ENCODE measurements at regions not wholly inside any gene's neighbourhood (a gene's known extent, or its start where the extent isn't known, plus 50 kb on each side); places are given as distances from the start of the nearest gene placed in this dataset.

GRCh38 chr5:135138116-135138850 is 104.3 kb upstream of the PITX1 start:
- Histone ChIP-seq H3K4me3 (ENCODE audit: low read depth in 2 of 2, low read length in 1 of 2) (no peak overlapping the region), H3K36me3 (replicated peaks in 1 of 2; ENCODE audit: control insufficient read depth in 1 of 2, insufficient read depth in 2 of 2, low read length in 1 of 2) (no peaks in the 10 kb centered on the region), H3K79me2 (ENCODE audit: insufficient read depth) (no peaks in the 10 kb centered on the region), H3K9ac (no peak overlapping the region), H3F3A (replicated peaks; ENCODE audit: insufficient read depth) (no peaks in the 10 kb centered on the region), H3K9me3 (no peaks in the 10 kb centered on the region), H2AFZ (ENCODE audit: low read depth) (no peak overlapping the region), H3K27ac (ENCODE audit: low read depth in 2 of 2, low read length in 1 of 2) (no peak overlapping the region), H3K27me3 (ENCODE audit: insufficient read depth) (no peaks in the 10 kb centered on the region), H3K9me2 (no peaks in the 10 kb centered on the region), H4K20me1 (ENCODE audit: insufficient read depth) (no peaks in the 10 kb centered on the region), H3K4me1 (ENCODE audit: control insufficient read depth in 1 of 2, insufficient read depth in 2 of 2, low read depth in 1 of 2, low read length in 1 of 2) (peaks cover 7 to 20% of the 10 kb centered on the region in 2 experiments; a peak in 2 of 4 replicates), H3K4me2 (no peak overlapping the region)
- TF ChIP-seq JUND (IDR thresholded peaks at IDR 0.05), result no peak
- TF ChIP-seq ELF1 (IDR thresholded peaks at IDR 0.05), result no peak
- TF ChIP-seq TAF1 (IDR thresholded peaks at IDR 0.05; ENCODE audit: borderline replicate concordance, low read depth, low read length), result no peak
- TF ChIP-seq GABPA (IDR thresholded peaks at IDR 0.05; ENCODE audit: low read depth), result no peak
- no peak for TF ChIP-seq MXI1 (IDR thresholded peaks at IDR 0.05; ENCODE audit: low read depth, low read length)
- TF ChIP-seq CTCF (IDR thresholded peaks at IDR 0.05), result no peak
- no peak for TF ChIP-seq YY1 (IDR thresholded peaks at IDR 0.05; ENCODE audit: low read depth)
- no peak for TF ChIP-seq SIN3A (IDR thresholded peaks at IDR 0.05; ENCODE audit: borderline replicate concordance, low read depth, low read length)
- TF ChIP-seq FOXM1 (IDR thresholded peaks at IDR 0.05; ENCODE audit: low read depth), result no peak
- TF ChIP-seq NRF1 (IDR thresholded peaks at IDR 0.05; ENCODE audit: low read depth, low read length), result no peak
- TF ChIP-seq RXRA (IDR thresholded peaks at IDR 0.05; ENCODE audit: borderline replicate concordance, low read depth), result no peak
- TF ChIP-seq PBX3 (IDR thresholded peaks at IDR 0.05), result no peak
- no peak for TF ChIP-seq TCF12 (IDR thresholded peaks at IDR 0.05)
- no peak for TF ChIP-seq USF2 (IDR thresholded peaks at IDR 0.05; ENCODE audit: borderline replicate concordance, low read depth, low read length)
- TF ChIP-seq POLR2AphosphoS5 (IDR thresholded peaks at IDR 0.05; ENCODE audit: low read depth, low read length), result no peak
- no peak for TF ChIP-seq RAD21 (IDR thresholded peaks at IDR 0.05; ENCODE audit: low read length)
- no peak for TF ChIP-seq MAX (IDR thresholded peaks at IDR 0.05; ENCODE audit: low read depth)
- TF ChIP-seq EZH2phosphoT487 (IDR thresholded peaks at IDR 0.05; ENCODE audit: borderline replicate concordance, low read depth), result no peak
- TF ChIP-seq FOSL2 (IDR thresholded peaks at IDR 0.05; ENCODE audit: borderline replicate concordance, low read depth), result no peak
- TF ChIP-seq ZBTB33 (IDR thresholded peaks at IDR 0.05; ENCODE audit: borderline replicate concordance, low read depth), result no peak
- no peak for DNase-seq
- 48% methylated on average over 4 of the region's 4 CpGs for WGBS (ENCODE audit: low lambda C conversion rate)
- POLR2A ChIA-PET, result no interaction called here
- CTCF ChIA-PET, result interaction anchor here (0.6 kb wide), 1 partner anchor 48 kb away, joined by 3 read pairs; no protein-coding TSS in a partner anchor
